22Rv1 (cell line): ENCODE measurements at regions not wholly inside any gene's neighbourhood (a gene's known extent, or its start where the extent isn't known, plus 50 kb on each side); places are given as distances from the start of the nearest gene placed in this dataset.

Experiments
- CTCF ChIP-seq: fragments of 450-650 bp; IDR thresholded peaks from 2 replicates; pipeline ENCODE4 v1.5.1; 2017; ENCODE audit warnings: mild to moderate bottlenecking
- ZFX ChIP-seq: fragments of 450-650 bp; IDR thresholded peaks from 2 replicates; pipeline ENCODE4 v1.6.1; 2017; ENCODE audit warnings: antibody characterized with exemption, borderline replicate concordance

- TF ChIP-seq CTCF (no peak), ZFX (no peak)
Measured at GRCh38 chr4:19030536-19030935, 1009.0 kb upstream of the LCORL start.
